ENCODE measurements at regions not wholly inside any gene's neighbourhood (a gene's known extent, or its start where the extent isn't known, plus 50 kb on each side); places are given as distances from the start of the nearest gene placed in this dataset.

DNA sequence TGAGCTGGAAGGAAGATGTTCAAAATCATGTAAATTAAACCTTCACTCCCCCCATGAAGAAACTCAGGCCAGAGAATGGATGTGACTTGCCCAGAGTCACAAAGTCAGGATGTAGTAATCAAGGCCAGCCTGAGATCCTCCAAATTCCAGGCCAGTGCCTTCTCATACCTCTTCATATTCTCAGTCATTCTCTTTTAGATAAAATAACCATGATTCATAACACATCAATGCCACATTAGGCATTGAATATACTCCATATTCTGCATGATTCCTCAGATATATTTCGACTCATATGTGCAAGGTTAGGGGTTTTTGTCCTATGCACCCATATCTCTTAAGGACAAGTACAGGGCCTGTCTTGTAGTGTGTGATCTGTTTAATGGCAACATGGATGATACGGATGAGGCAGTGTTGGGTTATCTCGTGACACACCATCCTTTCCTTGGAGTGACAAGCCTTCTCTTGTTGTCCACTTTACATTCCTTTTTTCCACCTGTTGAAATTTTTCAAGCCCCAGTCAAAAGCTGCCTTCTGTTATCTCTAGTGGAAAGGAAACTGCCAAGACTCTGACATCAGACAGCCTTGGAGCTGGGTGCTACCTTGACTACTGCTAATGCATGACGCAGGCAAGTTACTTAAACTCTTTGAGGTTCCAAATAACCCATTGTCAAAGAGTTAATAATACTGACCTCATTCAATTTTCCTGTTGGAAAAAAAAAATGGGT, 227.5 kb upstream of the NR4A3 start:
- no peak for TF ChIP-seq CTCF (conservative IDR thresholded peaks at IDR 0.05; ENCODE audit: low read length)
- no peak for DNase-seq (ENCODE audit: low read depth)
- no peak overlapping the region for H3K4me3 ChIP-seq (ENCODE audit: low read length)

- no peak for DNase-seq (ENCODE audit: low read depth)
- TF ChIP-seq CTCF (conservative IDR thresholded peaks at IDR 0.05; ENCODE audit: low read length), result no peak
- no peak overlapping the region for H3K4me3 ChIP-seq (ENCODE audit: low read length)
Measured at GRCh38 chr9:99595796-99596195, 225.9 kb upstream of the NR4A3 start.

- no peak for DNase-seq (ENCODE audit: low read depth)
- no peak overlapping the region for H3K4me3 ChIP-seq (ENCODE audit: low read length)
- TF ChIP-seq CTCF (conservative IDR thresholded peaks at IDR 0.05; ENCODE audit: low read length), result no peak
Measured at GRCh38 chr9:99601571-99602111, 220.0 kb upstream of the NR4A3 start.

GRCh38 chr9:99602854-99603253, 218.8 kb upstream of the NR4A3 start:
- no peak for TF ChIP-seq CTCF (conservative IDR thresholded peaks at IDR 0.05; ENCODE audit: low read length)
- DNase-seq (ENCODE audit: low read depth), result no peak

DNA sequence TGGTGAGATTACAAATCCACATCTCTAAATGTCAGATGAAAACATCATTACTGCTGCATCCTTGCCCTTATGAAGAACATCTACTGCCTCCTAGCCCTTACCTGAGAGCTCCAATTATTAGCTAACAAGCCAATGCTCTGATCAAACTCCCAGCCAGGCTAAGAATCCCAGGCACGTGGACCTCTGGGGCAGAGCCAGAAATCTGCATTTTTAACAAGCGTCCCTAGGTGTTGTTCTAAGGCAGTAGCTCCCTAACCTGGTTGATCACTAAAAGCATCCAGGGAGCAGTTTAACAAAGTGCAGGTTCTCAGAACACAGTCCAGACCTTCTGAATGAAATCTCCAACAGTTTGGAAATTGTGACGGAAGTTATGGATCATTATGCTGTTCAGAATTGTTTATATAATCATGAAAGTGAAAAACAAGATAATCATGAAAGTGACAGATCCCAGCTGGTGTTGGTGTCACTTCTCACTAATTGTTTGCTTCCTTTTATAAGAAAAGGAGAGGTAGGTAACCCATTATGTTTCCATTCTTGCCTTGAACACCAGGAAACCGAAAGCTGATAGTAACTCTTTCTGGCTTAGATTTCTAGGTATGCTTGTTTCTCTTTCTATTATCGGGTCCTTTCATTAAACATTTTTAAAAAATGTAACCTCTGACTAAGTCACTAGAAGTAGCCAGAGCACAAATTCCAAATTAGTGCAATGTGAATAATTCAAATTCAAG, 216.5 kb upstream of the NR4A3 start:
- no peak for TF ChIP-seq CTCF (conservative IDR thresholded peaks at IDR 0.05; ENCODE audit: low read length)
- H3K4me3 ChIP-seq (ENCODE audit: low read length), result no peak overlapping the region
- DNase-seq (ENCODE audit: low read depth), result no peak

More at GRCh38 chr9:99602854-99603253, 218.8 kb upstream of the NR4A3 start:
- no peak overlapping the region for H3K4me3 ChIP-seq (ENCODE audit: low read length)

DNA sequence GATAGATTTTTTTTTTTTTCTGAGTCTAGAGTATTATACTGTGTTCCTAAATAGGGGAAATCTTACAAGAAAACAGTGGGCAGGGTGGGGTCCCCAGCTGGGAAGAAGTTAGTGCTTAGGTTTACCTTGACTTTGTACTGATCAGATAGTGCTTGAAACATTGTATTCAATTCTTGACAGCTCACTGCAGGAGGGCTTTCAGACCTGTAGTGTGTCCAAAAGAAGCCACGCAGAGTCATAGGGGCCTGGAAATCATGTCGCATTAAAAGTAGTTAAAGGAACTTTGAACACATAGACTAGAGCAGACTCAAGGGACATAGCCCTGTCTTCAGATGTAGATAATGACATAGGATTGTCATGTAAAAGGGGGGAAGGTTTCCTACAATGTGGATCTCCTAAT, 215.4 kb upstream of the NR4A3 start:
- H3K4me3 ChIP-seq (ENCODE audit: low read length), result no peak overlapping the region
- no peak for TF ChIP-seq CTCF (conservative IDR thresholded peaks at IDR 0.05; ENCODE audit: low read length)
- DNase-seq (ENCODE audit: low read depth), result no peak

GRCh38 chr9:99606957-99607356, 214.7 kb upstream of the NR4A3 start:
- H3K4me3 ChIP-seq (ENCODE audit: low read length), result no peak overlapping the region
- no peak for DNase-seq (ENCODE audit: low read depth)
- no peak for TF ChIP-seq CTCF (conservative IDR thresholded peaks at IDR 0.05; ENCODE audit: low read length)

Measured in AG10803 (cell line).